IPS DF 4.7 (cell line): ENCODE measurements at regions not wholly inside any gene's neighbourhood (a gene's known extent, or its start where the extent isn't known, plus 50 kb on each side); places are given as distances from the start of the nearest gene placed in this dataset.
A peak's percentile ranks its signal among the peaks of the same experiment; 100 is the strongest.
"Not testable (repeated sequence)": the region's sequence is repeated elsewhere in the genome, so short reads cannot be mapped to it uniquely, and the experiment has no call there.

ENCODE experiments used
- DNase-seq: peaks from one replicate; pipeline ENCODE4 v3.0.0-alpha.2; 2013; ENCODE audit warnings: low spot score; ENCODE audit errors: extremely low read depth

- DNase-seq: no peak
These were observed 237.6 kb downstream of the IKZF2 start for GRCh38 chr2:212913640-212914306.

GRCh38 chr2:212912445-212913103 lies 238.8 kb downstream of the IKZF2 start:
- no peak for DNase-seq

- no peak for DNase-seq
These were observed 240.4 kb downstream of the IKZF2 start for GRCh38 chr2:212911011-212911410.

- DNase-seq: no peak
These were observed 242.6 kb downstream of the IKZF2 start for GRCh38 chr2:212908682-212909435.

- DNase-seq: no peak
These were observed 243.4 kb downstream of the IKZF2 start for GRCh38 chr2:212908031-212908430.

GRCh38 chr2:212906620-212907019 lies 244.8 kb downstream of the IKZF2 start:
- DNase-seq: no peak

GRCh38 chr2:212905640-212906201 lies 245.7 kb downstream of the IKZF2 start:
- DNase-seq: no peak

- DNase-seq: no peak
These were observed 246.8 kb downstream of the IKZF2 start for GRCh38 chr2:212904646-212905045.

GRCh38 chr2:212903413-212903812 lies 248.0 kb downstream of the IKZF2 start:
- no peak for DNase-seq

- DNase-seq: no peak
These were observed 249.0 kb downstream of the IKZF2 start for GRCh38 chr2:212902421-212902820.

GRCh38 chr2:212901604-212902275 lies 249.7 kb downstream of the IKZF2 start:
- DNase-seq: no peak

GRCh38 chr2:212900715-212901114 lies 250.7 kb downstream of the IKZF2 start:
- DNase-seq: no peak

- DNase-seq: no peak
These were observed 253.4 kb downstream of the IKZF2 start for GRCh38 chr2:212898011-212898410.

GRCh38 chr2:212897296-212897695 lies 254.1 kb downstream of the IKZF2 start:
- no peak for DNase-seq

GRCh38 chr2:212894026-212894425 lies 257.4 kb downstream of the IKZF2 start:
- no peak for DNase-seq

GRCh38 chr2:212893216-212893615 lies 258.2 kb downstream of the IKZF2 start:
- no peak for DNase-seq

- DNase-seq: peak; percentile 30
These were observed 259.2 kb downstream of the IKZF2 start for GRCh38 chr2:212892193-212892592.

GRCh38 chr2:212891580-212891979 lies 259.8 kb downstream of the IKZF2 start:
- DNase-seq: no peak

GRCh38 chr2:212882626-212883025 lies 268.8 kb downstream of the IKZF2 start:
- no peak for DNase-seq

GRCh38 chr2:212876556-212876955 lies 274.9 kb downstream of the IKZF2 start:
- not testable (repeated sequence) for DNase-seq

- not testable (repeated sequence) for DNase-seq
These were observed 275.5 kb downstream of the IKZF2 start for GRCh38 chr2:212875950-212876349.

GRCh38 chr2:212873256-212873655 lies 278.2 kb downstream of the IKZF2 start:
- DNase-seq: no peak
